Suprapubic skin (tissue), 4 donors: ENCODE measurements at regions not wholly inside any gene's neighbourhood (a gene's known extent, or its start where the extent isn't known, plus 50 kb on each side); places are given as distances from the start of the nearest gene placed in this dataset.

ENCODE experiments used
- DNase-seq, 2 donors: peaks; one replicate each; pipeline ENCODE4 v3.0.0-alpha.2; 2019; ENCODE audit warnings: low spot score in 2 of 2
- H3K27ac ChIP-seq: fragments of 200-600 bp; sonication (generic); one replicate; pipeline ENCODE4 v1.5.1; 2019
- H3K27me3 ChIP-seq: fragments of 200-600 bp; sonication (generic); one replicate; pipeline ENCODE4 v1.5.1; 2019
- H3K36me3 ChIP-seq: fragments of 200-600 bp; sonication (generic); one replicate; pipeline ENCODE4 v1.5.1; 2019
- H3K4me1 ChIP-seq: fragments of 200-600 bp; sonication (generic); one replicate; pipeline ENCODE4 v1.5.1; 2019
- H3K4me3 ChIP-seq: fragments of 200-600 bp; sonication (generic); one replicate; pipeline ENCODE4 v1.5.1; 2019; ENCODE audit warnings: mild to moderate bottlenecking
- H3K9me3 ChIP-seq: fragments of 200-600 bp; sonication (generic); one replicate; pipeline ENCODE4 v1.5.1; 2019
- EP300 ChIP-seq: sonication (generic); formaldehyde crosslinking; IDR thresholded peaks from one replicate; pipeline ENCODE4 v1.6.1; 2017; ENCODE audit warnings: antibody characterized with exemption
- POLR2A ChIP-seq, 2 donors: fragments of 450-650 bp; IDR thresholded peaks; one replicate each; pipeline ENCODE4 v1.6.1; 2017; ENCODE audit warnings: antibody characterized with exemption in 2 of 2, mild to moderate bottlenecking in 2 of 2, moderate library complexity in 2 of 2
- POLR2AphosphoS5 ChIP-seq, 3 donors: sonication (generic); formaldehyde crosslinking; IDR thresholded peaks; one replicate each; pipeline ENCODE4 v1.6.1; 2017; ENCODE audit warnings: antibody characterized with exemption in 3 of 3
- WGBS: methylation state at CpG from one replicate; pipeline ENCODE4 v1.1.5; 2018; 5-methylcytosine and 5-hydroxymethylcytosine counted together
- TF ChIP-seq, protein P1 (sequence below), 2 donors: fragments of 200-600 bp in 1 of 2; fragments of 450-650 bp in 1 of 2; sonication (generic) in 1 of 2; IDR thresholded peaks; one replicate each; pipeline ENCODE4 v1.5.1; 2016 to 2019; ENCODE audit warnings: antibody characterized with exemption in 2 of 2, mild to moderate bottlenecking in 1 of 2, moderate library complexity in 1 of 2

DNA sequence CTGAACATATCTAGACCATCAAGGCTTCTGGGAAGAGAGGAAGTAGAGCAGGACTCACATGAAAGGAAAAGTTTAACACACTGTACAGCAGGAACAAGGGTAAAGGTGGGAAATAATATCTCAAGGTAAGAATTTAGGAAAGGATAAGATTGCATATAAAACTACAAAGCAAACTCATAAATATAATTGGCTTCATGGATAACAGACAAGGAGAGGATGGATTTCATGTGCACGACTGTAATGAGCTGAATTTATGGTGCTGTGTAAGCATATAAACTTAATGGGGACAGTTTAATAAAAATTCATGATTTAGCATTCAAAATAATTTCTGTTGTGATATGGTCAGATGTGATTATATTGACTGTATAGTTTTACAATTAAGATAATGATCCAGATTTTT, 298.0 kb downstream of the GXYLT1 start:
- TF ChIP-seq POLR2AphosphoS5 (IDR thresholded peaks at IDR 0.05) (no peak), POLR2A (IDR thresholded peaks at IDR 0.05) (no peak), EP300 (no peak)
- TF ChIP-seq, protein P1, sequence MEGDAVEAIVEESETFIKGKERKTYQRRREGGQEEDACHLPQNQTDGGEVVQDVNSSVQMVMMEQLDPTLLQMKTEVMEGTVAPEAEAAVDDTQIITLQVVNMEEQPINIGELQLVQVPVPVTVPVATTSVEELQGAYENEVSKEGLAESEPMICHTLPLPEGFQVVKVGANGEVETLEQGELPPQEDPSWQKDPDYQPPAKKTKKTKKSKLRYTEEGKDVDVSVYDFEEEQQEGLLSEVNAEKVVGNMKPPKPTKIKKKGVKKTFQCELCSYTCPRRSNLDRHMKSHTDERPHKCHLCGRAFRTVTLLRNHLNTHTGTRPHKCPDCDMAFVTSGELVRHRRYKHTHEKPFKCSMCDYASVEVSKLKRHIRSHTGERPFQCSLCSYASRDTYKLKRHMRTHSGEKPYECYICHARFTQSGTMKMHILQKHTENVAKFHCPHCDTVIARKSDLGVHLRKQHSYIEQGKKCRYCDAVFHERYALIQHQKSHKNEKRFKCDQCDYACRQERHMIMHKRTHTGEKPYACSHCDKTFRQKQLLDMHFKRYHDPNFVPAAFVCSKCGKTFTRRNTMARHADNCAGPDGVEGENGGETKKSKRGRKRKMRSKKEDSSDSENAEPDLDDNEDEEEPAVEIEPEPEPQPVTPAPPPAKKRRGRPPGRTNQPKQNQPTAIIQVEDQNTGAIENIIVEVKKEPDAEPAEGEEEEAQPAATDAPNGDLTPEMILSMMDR (IDR thresholded peaks at IDR 0.05) = no peak
- H3K4me3 ChIP-seq = no peak overlapping the region
- 25% methylated on average over 1 of the region's 1 CpG for WGBS
- no peaks in the 10 kb centered on the region for H3K27me3 ChIP-seq
- H3K9me3 ChIP-seq = no peaks in the 10 kb centered on the region
- DNase-seq = no peak
- H3K36me3 ChIP-seq = no peaks in the 10 kb centered on the region
- no peak overlapping the region for H3K27ac ChIP-seq
- no peaks in the 10 kb centered on the region for H3K4me1 ChIP-seq

DNA sequence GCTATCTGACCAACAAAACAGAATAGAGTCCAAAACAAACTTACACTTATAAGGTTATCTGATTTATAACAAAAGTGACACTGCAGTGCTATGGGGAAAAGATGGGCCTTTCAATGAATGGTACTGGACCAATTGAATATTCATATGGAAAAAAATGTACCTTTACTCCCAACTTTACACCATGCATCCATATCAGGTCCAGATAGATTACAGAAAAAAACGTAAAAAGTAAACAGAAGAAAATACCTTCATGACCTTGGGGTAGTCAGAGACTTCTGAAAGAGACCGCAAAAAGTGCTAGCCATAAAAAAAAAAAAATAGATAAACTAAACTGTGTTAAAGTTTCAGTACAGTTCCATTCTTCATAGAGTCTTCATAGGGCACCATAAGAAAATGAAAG, 308.3 kb downstream of the GXYLT1 start:
- no peaks in the 10 kb centered on the region for H3K27me3 ChIP-seq
- TF ChIP-seq POLR2AphosphoS5 (IDR thresholded peaks at IDR 0.05) = no peak
- TF ChIP-seq, protein P1 (IDR thresholded peaks at IDR 0.05) = no peak
- TF ChIP-seq EP300 = no peak
- DNase-seq = no peak
- H3K4me3 ChIP-seq = no peak overlapping the region
- H3K9me3 ChIP-seq = no peaks in the 10 kb centered on the region
- 85% methylated on average over 2 of the region's 2 CpGs for WGBS
- H3K27ac ChIP-seq = no peak overlapping the region
- H3K4me1 ChIP-seq = no peaks in the 10 kb centered on the region
- no peaks in the 10 kb centered on the region for H3K36me3 ChIP-seq

DNA sequence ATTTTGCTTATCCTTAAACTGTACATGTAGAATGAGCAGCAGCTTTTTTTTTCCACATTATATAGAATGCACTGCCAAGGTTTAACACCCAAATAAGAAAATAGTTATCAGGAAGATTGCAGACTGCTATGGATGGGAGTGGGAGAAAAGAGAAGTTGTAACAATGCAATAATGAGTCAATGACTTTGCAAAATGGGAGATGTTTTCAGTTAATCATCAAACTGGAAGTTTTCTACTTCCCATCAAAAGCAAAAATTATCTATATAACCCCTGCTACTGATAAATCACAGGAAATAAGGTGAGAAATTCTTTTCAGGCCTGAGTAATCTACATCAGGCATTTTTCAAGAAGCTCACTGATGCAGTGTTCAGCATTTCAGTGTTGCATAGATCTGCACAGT, 309.1 kb downstream of the GXYLT1 start:
- no peaks in the 10 kb centered on the region for H3K4me1 ChIP-seq
- no peak overlapping the region for H3K27ac ChIP-seq
- H3K27me3 ChIP-seq = no peaks in the 10 kb centered on the region
- no peak for DNase-seq
- no peak overlapping the region for H3K4me3 ChIP-seq
- TF ChIP-seq POLR2A (IDR thresholded peaks at IDR 0.05) (no peak), EP300 (no peak), POLR2AphosphoS5 (IDR thresholded peaks at IDR 0.05) (no peak)
- TF ChIP-seq, protein P1 (IDR thresholded peaks at IDR 0.05) = no peak
- no peaks in the 10 kb centered on the region for H3K36me3 ChIP-seq
- H3K9me3 ChIP-seq = no peaks in the 10 kb centered on the region

DNA sequence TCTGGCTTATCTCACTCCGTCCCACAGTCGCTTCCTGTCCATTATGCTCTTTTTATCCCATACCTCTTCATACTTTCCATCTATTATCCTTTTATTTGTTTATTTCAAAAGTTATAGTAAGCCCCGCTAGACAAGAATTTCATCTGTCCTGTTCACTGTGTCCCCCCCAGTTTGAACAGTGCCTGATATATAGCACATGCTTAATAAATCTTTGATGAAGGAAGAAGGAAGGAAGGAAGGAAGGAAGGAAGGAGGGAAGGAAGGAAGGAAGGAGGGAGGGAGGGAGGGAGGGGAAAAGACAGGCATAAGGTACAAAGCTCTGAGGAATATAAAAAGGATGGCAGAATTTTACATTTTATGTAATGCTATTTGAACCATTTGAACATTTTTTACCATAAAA, 324.7 kb downstream of the GXYLT1 start:
- no peak overlapping the region for H3K4me3 ChIP-seq
- whole genome bisulfite sequencing = 93% methylated on average over 3 of the region's 3 CpGs
- H3K36me3 ChIP-seq = no peaks in the 10 kb centered on the region
- TF ChIP-seq, protein P1 (IDR thresholded peaks at IDR 0.05) = no peak
- TF ChIP-seq POLR2A (IDR thresholded peaks at IDR 0.05) = no peak
- no peak for TF ChIP-seq EP300
- TF ChIP-seq POLR2AphosphoS5 (IDR thresholded peaks at IDR 0.05) = no peak
- H3K27ac ChIP-seq = no peak overlapping the region
- DNase-seq = no peak
- no peaks in the 10 kb centered on the region for H3K4me1 ChIP-seq
- H3K9me3 ChIP-seq = no peaks in the 10 kb centered on the region
- H3K27me3 ChIP-seq = no peaks in the 10 kb centered on the region

DNA sequence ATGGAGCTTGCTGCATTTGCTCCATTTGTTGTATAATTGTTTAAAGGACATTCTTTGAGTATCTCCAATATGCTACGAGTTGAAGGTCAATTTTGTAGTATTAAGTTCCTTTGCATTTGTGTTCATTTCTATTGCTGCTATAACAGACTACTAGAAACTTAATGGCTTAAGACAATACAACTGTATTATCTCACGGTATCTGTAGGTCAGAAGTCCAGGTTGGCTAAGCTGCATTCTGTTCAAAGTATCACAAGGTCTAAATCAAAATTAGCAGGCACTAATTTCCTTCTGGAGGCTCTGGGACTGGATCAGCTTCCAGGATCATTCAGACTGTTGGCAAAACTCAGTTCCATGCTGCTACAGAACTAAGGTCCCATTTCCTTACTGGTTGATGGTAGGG, 340.6 kb downstream of the GXYLT1 start:
- WGBS = 83% methylated on average over 2 of the region's 2 CpGs
- no peaks in the 10 kb centered on the region for H3K4me1 ChIP-seq
- no peak for TF ChIP-seq POLR2AphosphoS5 (IDR thresholded peaks at IDR 0.05)
- TF ChIP-seq, protein P1 (IDR thresholded peaks at IDR 0.05) = no peak
- TF ChIP-seq EP300 = no peak
- no peak for TF ChIP-seq POLR2A (IDR thresholded peaks at IDR 0.05)
- no peak overlapping the region for H3K4me3 ChIP-seq
- no peaks in the 10 kb centered on the region for H3K36me3 ChIP-seq
- no peak for DNase-seq
- H3K9me3 ChIP-seq = no peaks in the 10 kb centered on the region
- H3K27ac ChIP-seq = no peak overlapping the region
- no peaks in the 10 kb centered on the region for H3K27me3 ChIP-seq
